NCI-H2081 (cell line): ENCODE measurements at regions not wholly inside any gene's neighbourhood (a gene's known extent, or its start where the extent isn't known, plus 50 kb on each side); places are given as distances from the start of the nearest gene placed in this dataset.
"Not testable (repeated sequence)": the region's sequence is repeated elsewhere in the genome, so short reads cannot be mapped to it uniquely, and the experiment has no call there.

ENCODE experiments used
- DNase-seq, 2 experiments: peaks; one replicate each; lab custom pipeline; 2025; lab: John Stamatoyannopoulos, UW

DNA sequence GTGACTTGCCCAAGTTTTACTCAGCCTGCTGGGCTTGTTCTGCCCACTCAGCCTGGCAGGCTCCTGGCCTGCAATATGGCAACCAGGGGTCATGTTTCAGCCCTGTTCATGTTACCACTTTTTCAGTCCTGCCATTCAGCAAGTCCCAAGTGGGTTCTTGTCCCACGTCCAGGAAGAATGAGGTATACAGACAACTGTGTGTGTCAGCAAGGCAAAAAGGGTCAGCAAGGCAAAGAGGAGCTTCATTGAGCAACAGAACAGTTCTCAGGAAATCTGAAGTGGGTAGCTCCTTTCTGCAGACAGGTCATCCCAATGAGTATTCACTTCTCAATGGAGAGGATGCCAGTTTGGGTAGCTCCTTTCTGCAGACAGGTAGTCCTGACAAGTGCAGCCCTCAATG lies 1233.3 kb upstream of the B3GALT2 start:
- no peak for DNase-seq

DNA sequence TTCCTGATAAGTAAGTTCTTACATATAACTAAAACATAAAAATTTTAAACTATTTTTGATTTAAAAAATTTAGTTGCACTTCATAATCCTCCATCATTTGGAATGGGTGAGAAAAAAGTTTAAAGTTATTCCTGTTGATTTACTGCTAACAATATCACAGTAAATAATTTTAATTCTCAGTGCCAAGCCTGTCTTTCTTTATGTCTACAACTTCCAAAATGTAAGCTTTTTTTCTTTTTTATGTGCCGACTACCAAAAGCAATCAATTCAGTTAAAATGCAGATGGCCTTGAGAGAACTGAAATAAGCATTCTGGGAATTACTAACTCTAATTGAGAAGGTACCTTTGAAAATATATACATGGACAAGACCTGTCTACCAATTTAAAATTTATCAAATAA lies 1224.3 kb upstream of the B3GALT2 start:
- no peak for DNase-seq

GRCh38 chr1:194407238-194407637 lies 1220.8 kb upstream of the B3GALT2 start:
- not testable (repeated sequence) for DNase-seq

DNA sequence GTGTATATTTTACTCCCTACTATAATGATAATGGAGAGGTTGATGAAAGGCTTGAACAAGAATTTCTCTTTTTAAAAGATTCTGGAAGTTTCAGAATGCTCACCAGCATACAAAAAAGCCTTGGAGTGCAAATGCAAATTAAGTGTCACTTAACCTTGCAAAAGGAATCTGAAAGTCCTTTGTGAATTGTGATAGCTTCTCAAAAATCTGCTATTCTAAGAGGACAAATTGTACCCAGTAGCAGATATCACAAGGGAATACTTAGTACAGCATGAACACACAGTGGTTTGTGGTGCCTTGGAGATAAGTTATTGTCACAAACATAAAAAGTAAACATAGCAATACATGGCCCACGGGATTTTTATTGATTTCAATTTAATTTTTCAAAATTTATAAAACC lies 1208.3 kb upstream of the B3GALT2 start:
- no peak for DNase-seq

GRCh38 chr1:194387531-194387930 lies 1201.1 kb upstream of the B3GALT2 start:
- DNase-seq = no peak

DNA sequence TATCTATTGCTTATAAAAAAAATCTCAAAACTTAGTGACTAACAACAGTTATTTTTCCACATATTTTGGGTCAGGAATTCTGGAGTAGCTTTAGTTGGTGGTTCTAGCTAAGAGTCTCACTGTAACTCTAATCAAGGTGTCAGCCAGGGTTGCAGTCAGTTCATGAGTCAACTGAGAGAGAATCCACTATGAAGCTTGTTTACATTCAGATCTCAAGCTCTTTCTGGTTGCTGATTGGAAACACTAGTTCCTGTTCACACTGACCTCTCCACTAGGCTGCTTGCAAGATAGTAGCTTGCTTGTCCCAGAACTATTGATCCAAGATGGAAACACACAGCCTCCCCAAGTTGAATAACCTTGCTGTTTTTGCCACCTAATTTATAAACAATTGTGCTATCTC lies 1192.1 kb upstream of the B3GALT2 start:
- DNase-seq = no peak

DNA sequence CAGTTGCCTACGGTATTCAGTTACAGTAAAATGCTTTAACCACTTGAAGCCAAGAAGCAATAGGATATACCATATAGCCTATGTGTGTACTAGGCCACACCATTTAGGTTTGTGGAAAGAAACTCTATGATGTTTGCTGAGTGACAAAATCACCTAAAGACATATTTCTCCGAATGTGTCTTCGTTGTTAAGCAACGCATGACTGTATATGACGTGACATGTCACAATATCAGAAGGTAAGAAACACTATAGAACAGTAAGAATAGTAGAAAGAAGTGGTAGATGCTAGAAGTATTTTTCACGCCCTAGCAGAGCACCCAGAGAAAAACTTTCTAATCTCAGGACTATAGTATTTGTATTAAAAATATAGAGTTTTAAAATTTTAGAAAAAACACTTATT lies 1188.2 kb upstream of the B3GALT2 start:
- DNase-seq = no peak

GRCh38 chr1:194372266-194372665 lies 1185.9 kb upstream of the B3GALT2 start:
- no peak for DNase-seq

DNA sequence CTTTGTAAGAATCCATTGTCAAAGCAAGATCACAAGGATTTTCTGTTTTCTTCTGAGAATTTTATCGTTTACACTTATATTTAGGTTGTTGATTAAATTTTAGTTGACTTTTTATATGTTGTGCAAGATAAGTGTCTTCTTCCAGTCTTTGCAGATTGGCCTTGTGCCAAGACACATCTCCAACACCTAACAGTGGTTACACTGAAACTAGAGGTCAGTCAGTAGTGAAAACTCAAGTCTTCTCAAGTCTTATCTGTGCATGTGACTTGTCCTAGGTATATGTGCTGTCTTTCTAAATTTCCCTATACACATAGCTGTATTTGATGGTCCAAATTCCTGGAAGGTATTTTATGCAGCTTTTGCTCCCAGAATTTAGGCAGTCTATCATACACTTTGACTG lies 1183.2 kb upstream of the B3GALT2 start:
- no peak for DNase-seq

- DNase-seq = no peak
Observed at GRCh38 chr1:194369060-194369459, 1182.6 kb upstream of the B3GALT2 start.

- no peak for DNase-seq
Observed at GRCh38 chr1:194367121-194367520, 1180.7 kb upstream of the B3GALT2 start.

- no peak for DNase-seq
Observed at GRCh38 chr1:194366705-194367104, 1180.3 kb upstream of the B3GALT2 start.

- no peak for DNase-seq
Observed at GRCh38 chr1:194362327-194362726, 1175.9 kb upstream of the B3GALT2 start.

GRCh38 chr1:194361374-194362131 lies 1175.1 kb upstream of the B3GALT2 start:
- no peak for DNase-seq

DNA sequence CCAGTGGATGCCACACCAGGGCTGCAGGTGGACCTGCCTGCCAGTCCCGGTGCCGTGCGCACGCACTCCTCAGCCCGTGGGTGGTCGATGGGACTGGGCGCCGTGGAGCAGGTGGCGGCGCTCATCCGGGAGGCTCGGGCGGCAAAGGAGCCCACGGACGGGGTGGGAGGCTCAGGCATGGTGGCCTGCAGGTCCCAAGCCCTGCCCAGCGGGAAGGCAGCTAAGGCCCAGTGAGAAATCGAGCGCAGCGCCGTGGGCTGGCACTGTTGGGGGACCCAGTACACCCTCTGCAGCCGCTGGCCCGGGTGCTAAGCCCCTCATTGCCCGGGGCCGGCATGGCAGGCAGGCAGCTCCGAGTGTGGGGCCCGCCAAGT lies 1171.8 kb upstream of the B3GALT2 start:
- DNase-seq = no peak

GRCh38 chr1:194357573-194358207 lies 1171.3 kb upstream of the B3GALT2 start:
- DNase-seq = not testable (repeated sequence)

GRCh38 chr1:194355488-194356106 lies 1169.2 kb upstream of the B3GALT2 start:
- no peak for DNase-seq

- no peak for DNase-seq
Observed at GRCh38 chr1:194353121-194353520, 1166.7 kb upstream of the B3GALT2 start.

GRCh38 chr1:194347200-194347599 lies 1160.8 kb upstream of the B3GALT2 start:
- no peak for DNase-seq

DNA sequence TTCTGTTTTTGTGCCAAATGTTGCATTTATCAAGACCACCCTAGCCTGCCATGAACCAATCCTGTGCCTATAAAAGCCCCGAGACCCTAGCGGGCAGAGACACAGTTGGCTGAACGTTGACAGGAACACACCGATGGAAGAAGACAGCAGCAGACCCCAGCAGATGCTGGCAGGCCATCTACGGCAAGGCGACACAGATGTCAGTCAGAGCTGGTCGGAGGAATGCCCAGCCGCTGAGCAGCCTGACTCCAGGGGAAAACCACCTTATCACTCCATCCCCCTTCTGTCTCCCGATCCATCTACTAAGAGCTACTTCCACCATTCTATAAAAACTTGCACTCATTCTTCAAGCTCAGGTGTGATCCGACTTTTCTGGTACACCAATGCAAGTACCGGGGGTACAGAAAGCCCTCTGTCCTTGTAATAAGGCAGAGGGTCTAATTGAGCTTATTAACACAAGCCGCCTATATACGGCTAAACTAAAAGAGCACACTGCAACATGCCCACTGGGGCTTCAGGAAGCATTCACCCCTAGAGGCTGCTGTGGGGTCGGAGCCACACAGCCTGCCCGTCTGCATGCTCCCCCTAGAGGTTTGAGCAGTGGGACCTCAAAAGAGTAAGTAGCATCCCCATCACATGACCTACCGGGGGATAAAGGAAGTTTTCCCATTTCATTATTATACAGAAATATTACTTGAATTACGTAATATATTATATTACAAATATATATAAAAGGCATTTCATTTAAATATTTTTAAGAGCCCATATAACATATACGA lies 1156.3 kb upstream of the B3GALT2 start:
- DNase-seq = no peak

- DNase-seq = no peak
Observed at GRCh38 chr1:194341587-194341986, 1155.2 kb upstream of the B3GALT2 start.

GRCh38 chr1:194339471-194339870 lies 1153.1 kb upstream of the B3GALT2 start:
- no peak for DNase-seq
